NCI-H1092 (cell line): ENCODE measurements at regions not wholly inside any gene's neighbourhood (a gene's known extent, or its start where the extent isn't known, plus 50 kb on each side); places are given as distances from the start of the nearest gene placed in this dataset.
A peak's percentile ranks its signal among the peaks of the same experiment; 100 is the strongest.
"Not testable (repeated sequence)": the region's sequence is repeated elsewhere in the genome, so short reads cannot be mapped to it uniquely, and the experiment has no call there.

ENCODE experiments used
- DNase-seq: peaks from one replicate; lab custom pipeline; 2025; lab: John Stamatoyannopoulos, UW

- no peak for DNase-seq
Measured at GRCh38 chr4:128688846-128689437, 120.6 kb upstream of the JADE1 start.

GRCh38 chr4:128688033-128688721 is 121.3 kb upstream of the JADE1 start:
- DNase-seq = no peak

GRCh38 chr4:128686810-128687209 is 122.7 kb upstream of the JADE1 start:
- DNase-seq = no peak

- DNase-seq = no peak
Measured at GRCh38 chr4:128686032-128686465, 123.5 kb upstream of the JADE1 start.

- no peak for DNase-seq
Measured at GRCh38 chr4:128684016-128684415, 125.5 kb upstream of the JADE1 start.

- no peak for DNase-seq
Measured at GRCh38 chr4:128682942-128683666, 126.4 kb upstream of the JADE1 start.

- DNase-seq = no peak
Measured at GRCh38 chr4:128676095-128676494, 133.4 kb upstream of the JADE1 start.

GRCh38 chr4:128675083-128675482 is 134.4 kb upstream of the JADE1 start:
- DNase-seq = no peak

GRCh38 chr4:128673159-128673558 is 136.3 kb upstream of the JADE1 start:
- not testable (repeated sequence) for DNase-seq

GRCh38 chr4:128672596-128672995 is 136.9 kb upstream of the JADE1 start:
- DNase-seq = not testable (repeated sequence)

GRCh38 chr4:128670513-128670912 is 139.0 kb upstream of the JADE1 start:
- no peak for DNase-seq

- no peak for DNase-seq
Measured at GRCh38 chr4:128668566-128668965, 140.9 kb upstream of the JADE1 start.

- no peak for DNase-seq
Measured at GRCh38 chr4:128665514-128665913, 144.0 kb upstream of the JADE1 start.

GRCh38 chr4:128663325-128663724 is 146.2 kb upstream of the JADE1 start:
- DNase-seq = no peak

- DNase-seq = no peak
Measured at GRCh38 chr4:128661479-128661878, 148.0 kb upstream of the JADE1 start.

GRCh38 chr4:128660361-128661215 is 148.9 kb upstream of the JADE1 start:
- DNase-seq = no peak

- DNase-seq = no peak
Measured at GRCh38 chr4:128658214-128658631, 151.3 kb upstream of the JADE1 start.

GRCh38 chr4:128657638-128658037 is 151.9 kb upstream of the JADE1 start:
- DNase-seq = no peak

- no peak for DNase-seq
Measured at GRCh38 chr4:128654465-128654864, 155.0 kb upstream of the JADE1 start.

GRCh38 chr4:128653527-128654444 is 155.7 kb upstream of the JADE1 start:
- DNase-seq = peak; percentile 50

- no peak for DNase-seq
Measured at GRCh38 chr4:128649575-128650205, 159.8 kb upstream of the JADE1 start.
